ENCODE measurements at regions not wholly inside any gene's neighbourhood (a gene's known extent, or its start where the extent isn't known, plus 50 kb on each side); places are given as distances from the start of the nearest gene placed in this dataset.

DNA sequence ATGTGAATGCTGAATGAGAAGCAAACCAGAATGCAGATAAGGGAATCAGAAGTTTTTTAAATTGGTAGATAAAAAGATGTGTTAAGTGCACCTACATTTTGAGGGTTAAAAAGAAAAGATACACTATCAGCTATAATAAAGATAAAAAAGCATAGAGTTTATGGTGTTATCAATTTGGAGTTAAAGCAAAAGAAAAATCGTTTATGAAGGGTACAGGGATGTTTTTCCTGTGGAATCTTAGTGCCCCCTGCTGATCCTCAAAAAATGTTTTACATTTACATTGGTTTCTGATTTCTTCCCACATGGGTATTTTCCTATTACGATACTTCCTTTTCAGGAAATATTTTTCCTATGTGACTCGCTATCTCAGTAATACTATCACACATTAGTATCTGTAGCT is 293.5 kb downstream of the MRPL39 start:
- no peaks in the 10 kb centered on the region for H3K9me2 ChIP-seq (ENCODE audit: insufficient read depth)
- no peaks in the 10 kb centered on the region for H3K36me3 ChIP-seq (ENCODE audit: insufficient read depth)
- Mint-ChIP-seq H3K27me3 (ENCODE audit: insufficient read depth, low read depth, poor library complexity) (no peaks in the 10 kb centered on the region), H3K4me1 (no peaks in the 10 kb centered on the region; the same call in 2 of the 3 replicates), H3K9me3 (no peaks in the 10 kb centered on the region; the same call in 2 of the 3 replicates), H3K36me3 (ENCODE audit: low read depth) (no peaks in the 10 kb centered on the region), H3K4me3 (no peak overlapping the region), H3K27ac (no peak overlapping the region)
- ATAC-seq (no peak), DNase-seq (ENCODE audit: low spot score) (no peak)
- no peak overlapping the region for H3K4me3 ChIP-seq
- H3K79me2 ChIP-seq (replicated peaks; ENCODE audit: insufficient read depth) = no peaks in the 10 kb centered on the region
- H4K20me1 ChIP-seq (replicated peaks; ENCODE audit: insufficient read depth) = no peaks in the 10 kb centered on the region
- no peaks in the 10 kb centered on the region for H3F3A ChIP-seq (replicated peaks; ENCODE audit: low read depth)
- TF ChIP-seq EZH2 (IDR thresholded peaks at IDR 0.05; ENCODE audit: low read depth, unreplicated experiment) (no peak), ZNF114 (CRISPR knock-in tag; IDR thresholded peaks at IDR 0.05) (no peak), CREB1 (CRISPR knock-in tag; IDR thresholded peaks at IDR 0.05; ENCODE audit: low read depth) (no peak)
- TF ChIP-seq, protein P1, sequence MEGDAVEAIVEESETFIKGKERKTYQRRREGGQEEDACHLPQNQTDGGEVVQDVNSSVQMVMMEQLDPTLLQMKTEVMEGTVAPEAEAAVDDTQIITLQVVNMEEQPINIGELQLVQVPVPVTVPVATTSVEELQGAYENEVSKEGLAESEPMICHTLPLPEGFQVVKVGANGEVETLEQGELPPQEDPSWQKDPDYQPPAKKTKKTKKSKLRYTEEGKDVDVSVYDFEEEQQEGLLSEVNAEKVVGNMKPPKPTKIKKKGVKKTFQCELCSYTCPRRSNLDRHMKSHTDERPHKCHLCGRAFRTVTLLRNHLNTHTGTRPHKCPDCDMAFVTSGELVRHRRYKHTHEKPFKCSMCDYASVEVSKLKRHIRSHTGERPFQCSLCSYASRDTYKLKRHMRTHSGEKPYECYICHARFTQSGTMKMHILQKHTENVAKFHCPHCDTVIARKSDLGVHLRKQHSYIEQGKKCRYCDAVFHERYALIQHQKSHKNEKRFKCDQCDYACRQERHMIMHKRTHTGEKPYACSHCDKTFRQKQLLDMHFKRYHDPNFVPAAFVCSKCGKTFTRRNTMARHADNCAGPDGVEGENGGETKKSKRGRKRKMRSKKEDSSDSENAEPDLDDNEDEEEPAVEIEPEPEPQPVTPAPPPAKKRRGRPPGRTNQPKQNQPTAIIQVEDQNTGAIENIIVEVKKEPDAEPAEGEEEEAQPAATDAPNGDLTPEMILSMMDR (conservative IDR thresholded peaks at IDR 0.05; ENCODE audit: low read depth in 2 of 2) = peak in 1 of 2 experiments; percentile 26; a peak in 2 of 4 replicates
- H3K27ac ChIP-seq (ENCODE audit: low read depth) = no peak overlapping the region
- H3K27me3 ChIP-seq (ENCODE audit: insufficient read depth) = no peaks in the 10 kb centered on the region
- H3K4me1 ChIP-seq (ENCODE audit: insufficient read depth) = no peaks in the 10 kb centered on the region
- H2AFZ ChIP-seq = no peak overlapping the region
- no peak overlapping the region for H3K4me2 ChIP-seq

DNA sequence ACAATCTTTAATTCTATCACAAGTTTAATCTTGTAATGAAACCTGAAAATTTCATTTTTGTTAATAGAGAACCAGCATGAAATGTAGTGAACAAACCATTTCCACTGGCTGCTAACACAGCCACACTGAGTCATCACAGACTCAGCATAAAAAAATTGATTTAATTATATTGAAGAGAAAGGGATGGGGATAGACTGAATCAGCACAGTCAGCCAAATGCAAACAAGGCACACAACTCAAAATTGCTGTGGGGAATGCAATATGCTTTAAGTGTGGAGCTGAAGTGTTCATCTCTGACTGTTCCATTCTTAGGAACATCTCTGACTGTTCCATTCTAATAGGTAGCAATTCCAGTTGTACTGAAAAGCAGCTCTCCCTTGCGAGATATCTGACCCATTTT is 299.8 kb downstream of the MRPL39 start:
- Histone ChIP-seq H3K4me1 (ENCODE audit: insufficient read depth) (no peaks in the 10 kb centered on the region), H3K4me2 (no peak overlapping the region), H3K27ac (ENCODE audit: low read depth) (no peak overlapping the region), H3K27me3 (ENCODE audit: insufficient read depth) (no peaks in the 10 kb centered on the region), H3K9me2 (ENCODE audit: insufficient read depth) (no peaks in the 10 kb centered on the region), H2AFZ (no peak overlapping the region), H4K20me1 (replicated peaks; ENCODE audit: insufficient read depth) (no peaks in the 10 kb centered on the region), H3K79me2 (replicated peaks; ENCODE audit: insufficient read depth) (no peaks in the 10 kb centered on the region), H3F3A (replicated peaks; ENCODE audit: low read depth) (no peaks in the 10 kb centered on the region), H3K4me3 (no peak overlapping the region), H3K36me3 (ENCODE audit: insufficient read depth) (no peaks in the 10 kb centered on the region)
- Mint-ChIP-seq H3K9me3 (no peaks in the 10 kb centered on the region; the same call in 2 of the 3 replicates), H3K4me3 (no peak overlapping the region), H3K4me1 (no peaks in the 10 kb centered on the region), H3K36me3 (ENCODE audit: low read depth) (no peaks in the 10 kb centered on the region), H3K27ac (no peak overlapping the region), H3K27me3 (ENCODE audit: insufficient read depth, low read depth, poor library complexity) (no peaks in the 10 kb centered on the region)
- ATAC-seq = no peak
- DNase-seq (ENCODE audit: low spot score) = no peak
- TF ChIP-seq ZNF331 (CRISPR knock-in tag; IDR thresholded peaks at IDR 0.05; ENCODE audit: low read depth) = no peak
- TF ChIP-seq, protein P1 (conservative IDR thresholded peaks at IDR 0.05; ENCODE audit: low read depth in 2 of 2) = no peak

DNA sequence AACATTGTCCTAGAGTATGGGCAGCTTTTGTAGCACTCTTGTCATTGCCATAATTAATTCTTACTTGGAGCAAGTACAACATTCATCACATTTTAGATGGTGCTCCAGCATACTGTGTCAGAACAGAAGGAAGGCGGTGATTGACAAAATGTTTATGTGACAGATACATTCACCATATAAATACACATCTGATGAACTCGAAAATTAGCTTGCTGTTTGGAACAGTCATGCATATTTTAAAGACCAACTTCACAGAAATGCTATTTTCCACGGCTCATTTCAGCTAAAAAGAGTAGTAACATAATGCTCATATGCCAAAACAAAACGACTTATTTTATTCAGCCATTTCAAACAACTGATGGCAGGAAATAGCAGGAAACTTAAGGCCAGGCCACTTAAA is 302.7 kb downstream of the MRPL39 start:
- Mint-ChIP-seq H3K27ac (no peak overlapping the region), H3K4me1 (peaks cover 13% of the 10 kb centered on the region), H3K36me3 (ENCODE audit: low read depth) (no peaks in the 10 kb centered on the region), H3K9me3 (no peaks in the 10 kb centered on the region; the same call in 2 of the 3 replicates), H3K27me3 (ENCODE audit: insufficient read depth, low read depth, poor library complexity) (no peaks in the 10 kb centered on the region), H3K4me3 (no peak overlapping the region)
- no peak overlapping the region for H3K4me2 ChIP-seq
- H3K4me3 ChIP-seq = no peak overlapping the region
- no peaks in the 10 kb centered on the region for H3F3A ChIP-seq (replicated peaks; ENCODE audit: low read depth)
- no peaks in the 10 kb centered on the region for H4K20me1 ChIP-seq (replicated peaks; ENCODE audit: insufficient read depth)
- no peak overlapping the region for H3K27ac ChIP-seq (ENCODE audit: low read depth)
- DNase-seq (ENCODE audit: low spot score) = no peak
- H3K4me1 ChIP-seq (ENCODE audit: insufficient read depth) = peaks cover 18% of the 10 kb centered on the region
- no peak for TF ChIP-seq ZNF114 (CRISPR knock-in tag; IDR thresholded peaks at IDR 0.05)
- no peak for TF ChIP-seq NANOG (IDR thresholded peaks at IDR 0.05; ENCODE audit: borderline replicate concordance)
- H3K36me3 ChIP-seq (ENCODE audit: insufficient read depth) = no peaks in the 10 kb centered on the region
- no peaks in the 10 kb centered on the region for H3K79me2 ChIP-seq (replicated peaks; ENCODE audit: insufficient read depth)
- no peaks in the 10 kb centered on the region for H3K9me2 ChIP-seq (ENCODE audit: insufficient read depth)
- H2AFZ ChIP-seq = no peak overlapping the region
- ATAC-seq = no peak
- no peaks in the 10 kb centered on the region for H3K27me3 ChIP-seq (ENCODE audit: insufficient read depth)

Data from GM23338 (cell line).